KMS-11 (cell line): ENCODE measurements at regions not wholly inside any gene's neighbourhood (a gene's known extent, or its start where the extent isn't known, plus 50 kb on each side); places are given as distances from the start of the nearest gene placed in this dataset.
"Not testable (repeated sequence)": the region's sequence is repeated elsewhere in the genome, so short reads cannot be mapped to it uniquely, and the experiment has no call there.

Experiments
- H2AFZ ChIP-seq: fragments of 200-600 bp; sonication (generic); 2 replicates; pipeline ENCODE4 v1.6.1; 2016; ENCODE audit warnings: antibody characterized with exemption, mixed run types, low read depth
- H3K27ac ChIP-seq: fragments of 200-600 bp; sonication (generic); 2 replicates; pipeline ENCODE4 v1.6.1; 2016; ENCODE audit warnings: mild to moderate bottlenecking, mixed run types
- H3K27me3 ChIP-seq: fragments of 200-600 bp; sonication (generic); 2 replicates; pipeline ENCODE4 v1.6.1; 2017; ENCODE audit warnings: mild to moderate bottlenecking, low read depth, mixed run types, moderate library complexity; ENCODE audit not compliant: insufficient read depth
- H3K36me3 ChIP-seq: fragments of 200-600 bp; sonication (generic); 2 replicates; pipeline ENCODE4 v1.6.1; 2017; ENCODE audit warnings: mild to moderate bottlenecking, mixed run types; ENCODE audit not compliant: insufficient read depth
- H3K4me1 ChIP-seq: fragments of 200-600 bp; sonication (generic); 2 replicates; pipeline ENCODE4 v1.6.1; 2016; ENCODE audit warnings: mild to moderate bottlenecking, low read depth, mixed run types; ENCODE audit not compliant: poor library complexity, severe bottlenecking
- H3K4me2 ChIP-seq: fragments of 200-600 bp; sonication (generic); 2 replicates; pipeline ENCODE4 v1.7.0; 2016; ENCODE audit warnings: mild to moderate bottlenecking, mixed run types
- H3K4me3 ChIP-seq: fragments of 200-600 bp; sonication (generic); IDR thresholded peaks from 2 replicates; pipeline ENCODE4 v1.6.1; 2017; ENCODE audit warnings: low read depth, low read length, mixed read lengths; ENCODE audit not compliant: insufficient read depth
- H3K79me2 ChIP-seq: fragments of 200-600 bp; sonication (generic); 2 replicates; pipeline ENCODE4 v1.6.1; 2016; ENCODE audit warnings: low read depth, mixed run types; ENCODE audit not compliant: insufficient read depth
- H3K9ac ChIP-seq: fragments of 200-600 bp; sonication (generic); 2 replicates; pipeline ENCODE4 v1.6.1; 2016; ENCODE audit warnings: mild to moderate bottlenecking, mixed run types
- H4K20me1 ChIP-seq: fragments of 200-600 bp; sonication (generic); 2 replicates; pipeline ENCODE4 v1.6.1; 2016; ENCODE audit warnings: mild to moderate bottlenecking, mixed run types; ENCODE audit not compliant: insufficient read depth
- TF ChIP-seq, protein P1 (sequence below): fragments of 200-600 bp; sonication (generic); conservative IDR thresholded peaks from 2 replicates; pipeline ENCODE4 v1.6.1; 2017; ENCODE audit warnings: low read depth, mild to moderate bottlenecking, antibody characterized with exemption, low read length, moderate library complexity, mixed read lengths

DNA sequence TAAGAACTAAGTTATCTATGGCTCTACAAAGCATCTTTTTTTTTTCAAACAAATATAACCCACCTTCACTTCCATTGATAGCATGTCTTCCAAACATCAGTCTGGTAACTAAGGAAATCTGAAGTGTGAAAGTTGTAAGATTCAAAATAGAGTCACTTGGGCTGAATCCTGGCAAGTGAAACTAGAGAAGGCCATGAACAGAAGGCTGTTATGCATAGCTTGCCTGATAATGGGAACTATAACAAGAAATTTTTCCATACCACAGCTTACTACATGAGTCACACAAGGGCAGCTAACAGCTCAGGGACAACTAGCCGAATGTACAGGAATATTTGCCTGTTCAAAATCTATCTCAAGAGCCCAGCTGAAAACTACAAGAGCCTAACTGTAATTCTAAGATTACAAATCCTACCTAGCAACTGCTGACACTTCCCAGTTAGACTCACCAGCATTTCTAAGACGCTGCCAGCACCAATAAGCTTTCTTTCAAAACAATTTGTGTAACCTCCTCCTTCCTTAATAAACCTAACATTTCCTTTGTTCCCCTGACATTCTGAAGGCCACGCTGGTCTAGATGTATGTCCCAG, 1066.5 kb downstream of the PLOD2 start:
- no peaks in the 10 kb centered on the region for H3K79me2 ChIP-seq
- no peak overlapping the region for H3K27ac ChIP-seq
- H2AFZ ChIP-seq, result no peak overlapping the region; the same call in 1 of the 2 replicates
- H4K20me1 ChIP-seq, result no peaks in the 10 kb centered on the region
- no peaks in the 10 kb centered on the region for H3K4me1 ChIP-seq
- no peaks in the 10 kb centered on the region for H3K36me3 ChIP-seq
- no peak overlapping the region for H3K4me3 ChIP-seq
- no peaks in the 10 kb centered on the region for H3K27me3 ChIP-seq
- no peak overlapping the region for H3K4me2 ChIP-seq
- TF ChIP-seq, protein P1, sequence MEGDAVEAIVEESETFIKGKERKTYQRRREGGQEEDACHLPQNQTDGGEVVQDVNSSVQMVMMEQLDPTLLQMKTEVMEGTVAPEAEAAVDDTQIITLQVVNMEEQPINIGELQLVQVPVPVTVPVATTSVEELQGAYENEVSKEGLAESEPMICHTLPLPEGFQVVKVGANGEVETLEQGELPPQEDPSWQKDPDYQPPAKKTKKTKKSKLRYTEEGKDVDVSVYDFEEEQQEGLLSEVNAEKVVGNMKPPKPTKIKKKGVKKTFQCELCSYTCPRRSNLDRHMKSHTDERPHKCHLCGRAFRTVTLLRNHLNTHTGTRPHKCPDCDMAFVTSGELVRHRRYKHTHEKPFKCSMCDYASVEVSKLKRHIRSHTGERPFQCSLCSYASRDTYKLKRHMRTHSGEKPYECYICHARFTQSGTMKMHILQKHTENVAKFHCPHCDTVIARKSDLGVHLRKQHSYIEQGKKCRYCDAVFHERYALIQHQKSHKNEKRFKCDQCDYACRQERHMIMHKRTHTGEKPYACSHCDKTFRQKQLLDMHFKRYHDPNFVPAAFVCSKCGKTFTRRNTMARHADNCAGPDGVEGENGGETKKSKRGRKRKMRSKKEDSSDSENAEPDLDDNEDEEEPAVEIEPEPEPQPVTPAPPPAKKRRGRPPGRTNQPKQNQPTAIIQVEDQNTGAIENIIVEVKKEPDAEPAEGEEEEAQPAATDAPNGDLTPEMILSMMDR, result no peak
- H3K9ac ChIP-seq, result no peak overlapping the region

DNA sequence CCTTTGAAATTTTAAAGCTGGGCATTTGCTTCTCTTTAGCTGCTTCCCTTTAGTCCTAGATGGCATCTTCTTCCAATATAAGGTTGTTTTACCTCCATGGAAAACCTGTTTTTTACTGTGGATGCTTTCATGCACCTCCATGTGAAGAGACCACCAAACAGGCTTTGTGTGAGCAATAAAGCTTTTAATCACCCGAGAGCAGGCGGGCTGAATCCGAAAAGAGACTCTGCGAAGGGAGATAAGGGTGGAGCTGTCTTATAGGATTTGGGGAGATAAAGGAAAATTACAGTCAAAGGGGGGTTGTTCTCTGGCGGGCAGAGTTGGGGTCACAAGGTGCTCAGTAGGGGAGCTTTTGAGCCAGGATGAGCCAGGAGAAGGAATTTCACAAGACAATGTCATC, 1049.8 kb downstream of the PLOD2 start:
- H3K4me1 ChIP-seq, H3K27ac ChIP-seq, H3K79me2 ChIP-seq, H3K4me2 ChIP-seq, H3K27me3 ChIP-seq, H3K9ac ChIP-seq, H4K20me1 ChIP-seq, H3K4me3 ChIP-seq, H2AFZ ChIP-seq, H3K36me3 ChIP-seq: not testable (repeated sequence)

DNA sequence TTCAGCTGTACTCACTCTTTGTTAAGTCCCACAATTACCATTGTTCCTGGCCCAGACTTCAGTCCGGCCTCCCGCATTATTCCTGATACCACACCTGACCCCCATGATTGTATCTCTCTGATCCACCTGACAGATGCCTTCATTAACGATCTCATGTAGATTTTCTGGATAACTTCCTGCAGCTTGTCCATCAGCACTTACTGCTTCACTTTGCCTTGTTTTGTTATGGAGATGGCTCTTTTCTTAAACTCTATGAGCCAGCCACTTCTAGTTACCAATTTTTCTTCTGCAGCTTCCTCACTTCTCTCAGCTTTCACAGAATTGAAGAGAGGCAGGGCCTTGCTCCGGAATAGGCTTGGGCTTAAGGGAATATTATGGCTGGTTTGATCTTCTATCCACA, 1044.2 kb downstream of the PLOD2 start:
- H3K9ac ChIP-seq, result no peak overlapping the region
- H3K36me3 ChIP-seq, result no peaks in the 10 kb centered on the region
- no peaks in the 10 kb centered on the region for H3K4me1 ChIP-seq
- TF ChIP-seq, protein P1, result no peak
- no peaks in the 10 kb centered on the region for H3K27me3 ChIP-seq
- no peak overlapping the region for H3K4me2 ChIP-seq
- H4K20me1 ChIP-seq, result no peaks in the 10 kb centered on the region
- no peak overlapping the region for H3K27ac ChIP-seq
- H2AFZ ChIP-seq, result no peak overlapping the region
- no peaks in the 10 kb centered on the region for H3K79me2 ChIP-seq
- H3K4me3 ChIP-seq, result no peak overlapping the region

DNA sequence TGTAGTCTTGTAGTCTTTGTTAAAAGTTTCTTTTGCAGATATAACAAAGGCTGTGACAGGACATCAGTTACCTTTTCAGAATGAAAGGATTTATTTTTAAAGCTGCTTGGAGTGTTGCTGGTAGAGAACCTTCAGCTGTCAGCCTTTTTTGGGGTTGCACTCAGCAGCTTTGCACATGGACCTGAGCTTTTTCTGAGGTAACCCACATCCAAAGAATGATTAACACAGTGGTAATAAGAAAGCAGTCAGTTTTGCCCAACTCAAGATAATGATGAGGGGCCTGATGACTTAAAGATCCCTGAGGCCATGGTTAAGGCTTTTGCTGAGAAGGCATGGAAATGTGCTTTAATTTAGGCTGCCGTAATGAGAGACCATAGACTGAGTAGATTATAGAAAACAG, 1042.7 kb downstream of the PLOD2 start:
- Histone ChIP-seq H3K4me2 (no peak overlapping the region), H3K9ac (no peak overlapping the region), H3K4me3 (no peak overlapping the region), H3K79me2 (no peaks in the 10 kb centered on the region), H2AFZ (no peak overlapping the region), H3K27ac (no peak overlapping the region), H3K4me1 (no peaks in the 10 kb centered on the region), H3K27me3 (no peaks in the 10 kb centered on the region), H3K36me3 (no peaks in the 10 kb centered on the region), H4K20me1 (no peaks in the 10 kb centered on the region)
- TF ChIP-seq, protein P1, result no peak

DNA sequence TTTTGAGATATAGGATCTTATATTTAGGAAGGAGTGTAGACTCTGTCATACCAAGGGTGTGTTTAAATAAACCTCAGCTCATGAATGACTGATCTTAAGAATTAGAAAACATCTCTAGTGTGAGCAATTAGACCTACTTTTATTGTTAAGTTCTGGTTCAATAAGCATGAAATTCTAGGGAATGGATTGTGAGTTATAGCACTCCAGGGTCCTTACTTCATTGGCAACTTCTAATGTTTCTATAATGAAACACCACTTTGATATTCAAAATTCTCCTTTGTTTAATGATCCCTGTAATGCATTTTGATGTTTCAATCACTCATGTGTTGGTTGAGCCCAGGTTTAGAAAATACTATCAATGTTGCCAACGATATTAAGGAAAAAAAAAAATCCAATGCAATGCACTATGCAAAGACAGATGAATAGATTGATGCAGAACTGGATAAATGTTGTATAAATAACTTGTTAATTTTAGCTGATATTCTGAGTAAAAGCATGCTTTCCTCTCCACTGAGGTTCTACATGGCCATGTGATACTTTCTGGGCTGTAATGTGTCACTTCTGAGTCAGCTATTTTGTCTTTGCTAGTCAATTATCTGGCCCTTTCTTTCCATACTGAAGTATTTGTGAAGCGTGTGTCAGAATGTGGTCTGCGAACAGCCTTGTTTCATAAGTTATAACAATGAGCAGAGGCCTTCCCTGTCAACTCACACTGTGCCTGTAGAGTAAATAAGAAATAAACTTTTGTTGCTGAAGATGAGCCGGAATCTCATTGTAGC, 1035.9 kb downstream of the PLOD2 start:
- no peak overlapping the region for H3K9ac ChIP-seq
- no peak overlapping the region for H3K4me3 ChIP-seq
- H3K79me2 ChIP-seq, result no peaks in the 10 kb centered on the region
- H3K4me1 ChIP-seq, result no peaks in the 10 kb centered on the region
- H2AFZ ChIP-seq, result no peak overlapping the region
- H3K27ac ChIP-seq, result no peak overlapping the region
- no peak overlapping the region for H3K4me2 ChIP-seq
- no peaks in the 10 kb centered on the region for H3K27me3 ChIP-seq
- TF ChIP-seq, protein P1, result no peak
- no peaks in the 10 kb centered on the region; the same call in 1 of the 2 replicates for H3K36me3 ChIP-seq
- no peaks in the 10 kb centered on the region for H4K20me1 ChIP-seq
